DOHH2 (cell line): ENCODE measurements at regions not wholly inside any gene's neighbourhood (a gene's known extent, or its start where the extent isn't known, plus 50 kb on each side); places are given as distances from the start of the nearest gene placed in this dataset.

Source experiments
- H3F3A ChIP-seq: fragments of 200-600 bp; sonication (generic), shearing (Covaris generic); 2 replicates; pipeline ENCODE4 v1.6.0; 2016; ENCODE audit warnings: antibody characterized with exemption, mild to moderate bottlenecking; ENCODE audit not compliant: control insufficient read depth, insufficient read depth
- H3K27ac ChIP-seq: fragments of 200-600 bp; sonication (generic); 2 replicates; pipeline ENCODE4 v1.5.1; 2014; ENCODE audit warnings: low read depth, mild to moderate bottlenecking, low read length, moderate library complexity
- H3K27me3 ChIP-seq: fragments of 200-600 bp; sonication (generic); 2 replicates; pipeline ENCODE4 v1.6.1; 2014; ENCODE audit warnings: mild to moderate bottlenecking, low read length, mixed read lengths; ENCODE audit not compliant: control insufficient read depth
- H3K36me3 ChIP-seq: fragments of 200-600 bp; sonication (generic); 2 replicates; pipeline ENCODE4 v1.6.1; 2014; ENCODE audit warnings: mild to moderate bottlenecking, low read length, moderate library complexity, mixed read lengths; ENCODE audit not compliant: control insufficient read depth
- H3K4me1 ChIP-seq: fragments of 200-600 bp; sonication (generic); 2 replicates; pipeline ENCODE4 v1.6.1; 2014; ENCODE audit warnings: mild to moderate bottlenecking, low read length, mixed read lengths; ENCODE audit not compliant: control insufficient read depth
- H3K4me2 ChIP-seq: fragments of 200-600 bp; sonication (generic); 2 replicates; pipeline ENCODE4 v1.6.0; 2014; ENCODE audit warnings: mild to moderate bottlenecking, low read length, moderate library complexity
- H3K4me3 ChIP-seq: fragments of 200-600 bp; sonication (generic); 2 replicates; pipeline ENCODE4 v1.5.1; 2014; ENCODE audit warnings: mild to moderate bottlenecking, low read length, mixed read lengths
- H3K79me2 ChIP-seq: fragments of 200-600 bp; sonication (generic); 2 replicates; pipeline ENCODE4 v1.6.1; 2014; ENCODE audit warnings: mild to moderate bottlenecking, low read length, mixed read lengths; ENCODE audit not compliant: control insufficient read depth
- H3K9me2 ChIP-seq: fragments of 200-600 bp; sonication (generic); replicated peaks from 2 replicates; pipeline ENCODE4 v1.6.1; 2014; ENCODE audit warnings: mild to moderate bottlenecking, low read length, mixed read lengths; ENCODE audit not compliant: control insufficient read depth
- H3K9me3 ChIP-seq: fragments of 200-600 bp; sonication (generic); 2 replicates; pipeline ENCODE4 v1.6.1; 2014; ENCODE audit warnings: antibody characterized with exemption, low read length, mixed read lengths; ENCODE audit not compliant: control insufficient read depth, insufficient read depth
- H4K20me1 ChIP-seq: fragments of 200-600 bp; sonication (generic); 2 replicates; pipeline ENCODE4 v1.6.0; 2014; ENCODE audit warnings: low read depth, mild to moderate bottlenecking, antibody characterized with exemption, low read length, moderate library complexity; ENCODE audit not compliant: control insufficient read depth, insufficient read depth
- CTCF ChIP-seq: fragments of 200-600 bp; sonication (generic); IDR thresholded peaks from one replicate; pipeline ENCODE4 v1.5.1; 2014; ENCODE audit warnings: antibody characterized with exemption, mild to moderate bottlenecking, low read depth, low read length; ENCODE audit not compliant: poor library complexity, severe bottlenecking
- EZH2phosphoT487 ChIP-seq: fragments of 200-600 bp; sonication (generic); IDR thresholded peaks from 2 replicates; pipeline ENCODE4 v1.6.1; 2017; ENCODE audit warnings: borderline replicate concordance, mild to moderate bottlenecking, antibody characterized with exemption, low read length, moderate library complexity, mixed read lengths

- H3K4me3 ChIP-seq = no peak overlapping the region
- no peak overlapping the region for H3K4me2 ChIP-seq
Measured at GRCh38 chr1:234899041-234899729, 229.5 kb downstream of the TOMM20 start.

GRCh38 chr1:234898455-234899033 is 230.1 kb downstream of the TOMM20 start:
- Histone ChIP-seq H3K4me3 (no peak overlapping the region), H3K36me3 (no peaks in the 10 kb centered on the region), H3K27ac (no peak overlapping the region), H3K27me3 (peaks cover 4% of the 10 kb centered on the region; the same call in 1 of the 2 replicates), H3F3A (no peaks in the 10 kb centered on the region), H3K4me2 (no peak overlapping the region), H3K9me2 (no peaks in the 10 kb centered on the region), H3K79me2 (no peaks in the 10 kb centered on the region), H3K9me3 (no peaks in the 10 kb centered on the region), H3K4me1 (no peaks in the 10 kb centered on the region), H4K20me1 (no peaks in the 10 kb centered on the region)
- no peak for TF ChIP-seq EZH2phosphoT487
- TF ChIP-seq CTCF = no peak

More at GRCh38 chr1:234899041-234899729, 229.5 kb downstream of the TOMM20 start:
- Histone ChIP-seq H4K20me1 (no peaks in the 10 kb centered on the region), H3K9me2 (no peaks in the 10 kb centered on the region), H3K79me2 (no peaks in the 10 kb centered on the region), H3K4me1 (no peaks in the 10 kb centered on the region), H3K27me3 (peaks cover 4% of the 10 kb centered on the region; the same call in 1 of the 2 replicates), H3K27ac (no peak overlapping the region), H3F3A (no peaks in the 10 kb centered on the region), H3K36me3 (no peaks in the 10 kb centered on the region), H3K9me3 (no peaks in the 10 kb centered on the region)
- TF ChIP-seq EZH2phosphoT487 = no peak
- no peak for TF ChIP-seq CTCF

- H3K36me3 ChIP-seq = no peaks in the 10 kb centered on the region
- peaks cover 1% of the 10 kb centered on the region; the same call in 1 of the 2 replicates for H3K27me3 ChIP-seq
- no peaks in the 10 kb centered on the region for H3F3A ChIP-seq
- no peaks in the 10 kb centered on the region for H4K20me1 ChIP-seq
- no peaks in the 10 kb centered on the region for H3K4me1 ChIP-seq
- no peaks in the 10 kb centered on the region for H3K9me2 ChIP-seq
- no peak overlapping the region for H3K27ac ChIP-seq
- H3K79me2 ChIP-seq = no peaks in the 10 kb centered on the region
- no peak overlapping the region for H3K4me3 ChIP-seq
- no peak overlapping the region for H3K4me2 ChIP-seq
- no peaks in the 10 kb centered on the region for H3K9me3 ChIP-seq
- TF ChIP-seq CTCF (no peak), EZH2phosphoT487 (no peak)
Measured at GRCh38 chr1:234897754-234898454, 230.7 kb downstream of the TOMM20 start.
